Trophoblast cell (in vitro differentiated cells and primary cell): ENCODE measurements at regions not wholly inside any gene's neighbourhood (a gene's known extent, or its start where the extent isn't known, plus 50 kb on each side); places are given as distances from the start of the nearest gene placed in this dataset.

Experiments
- DNase-seq, 2 donors: peaks; one replicate each; pipeline ENCODE4 v3.0.0-alpha.2; 2016
- H2AFZ ChIP-seq: 2 replicates; pipeline ENCODE4 v1.6.1; 2013; ENCODE audit warnings: low read length, moderate library complexity, mild to moderate bottlenecking; ENCODE audit not compliant: insufficient read depth, poor library complexity
- H2AK5ac ChIP-seq: 2 replicates; pipeline ENCODE4 v1.6.1; 2013; ENCODE audit warnings: mild to moderate bottlenecking, low read length
- H2BK120ac ChIP-seq: 2 replicates; pipeline ENCODE4 v1.6.1; 2013; ENCODE audit warnings: low read length, mild to moderate bottlenecking, moderate library complexity; ENCODE audit not compliant: insufficient read depth, poor library complexity
- H2BK12ac ChIP-seq: 2 replicates; pipeline ENCODE4 v1.6.1; 2013; ENCODE audit warnings: mild to moderate bottlenecking, low read length, moderate library complexity
- H2BK5ac ChIP-seq: 2 replicates; pipeline ENCODE4 v1.6.1; 2013; ENCODE audit warnings: low read length, low read depth, moderate library complexity, mild to moderate bottlenecking; ENCODE audit not compliant: poor library complexity
- H3K14ac ChIP-seq: 2 replicates; pipeline ENCODE4 v1.6.1; 2013; ENCODE audit warnings: mild to moderate bottlenecking, low read length
- H3K18ac ChIP-seq: 2 replicates; pipeline ENCODE4 v1.6.1; 2013; ENCODE audit warnings: mild to moderate bottlenecking, low read length
- H3K23ac ChIP-seq: 2 replicates; pipeline ENCODE4 v1.6.1; 2013; ENCODE audit warnings: low read length
- H3K27ac ChIP-seq: 2 replicates; pipeline ENCODE4 v1.5.1; 2013; ENCODE audit warnings: low read depth, mild to moderate bottlenecking, inconsistent platforms, low read length, moderate library complexity
- H3K27me3 ChIP-seq: 2 replicates; pipeline ENCODE4 v1.6.1; 2013; ENCODE audit warnings: inconsistent platforms, mild to moderate bottlenecking, low read length, moderate library complexity; ENCODE audit not compliant: insufficient read depth
- H3K36me3 ChIP-seq, 2 experiments: 1 replicate in 1 of 2; 2 replicates in 1 of 2; pipeline ENCODE4 v1.6.1; 2013; ENCODE audit warnings: low read length in 2 of 2, mild to moderate bottlenecking in 2 of 2, moderate library complexity in 1 of 2; ENCODE audit not compliant: insufficient read depth in 2 of 2, control insufficient read depth in 1 of 2
- H3K4ac ChIP-seq: 2 replicates; pipeline ENCODE4 v1.6.1; 2013; ENCODE audit warnings: low read depth, mild to moderate bottlenecking, low read length, moderate library complexity
- H3K4me1 ChIP-seq, 2 experiments: 1 replicate in 1 of 2; 2 replicates in 1 of 2; pipeline ENCODE4 v1.6.1; 2013; ENCODE audit warnings: low read length in 2 of 2, mild to moderate bottlenecking in 2 of 2, moderate library complexity in 1 of 2; ENCODE audit not compliant: insufficient read depth in 2 of 2, control insufficient read depth in 1 of 2
- H3K4me2 ChIP-seq: 2 replicates; pipeline ENCODE4 v1.6.1; 2013; ENCODE audit warnings: inconsistent platforms, mild to moderate bottlenecking, low read length, moderate library complexity
- H3K4me3 ChIP-seq: 2 replicates; pipeline ENCODE4 v1.5.1; 2013; ENCODE audit warnings: mild to moderate bottlenecking, low read depth, low read length, inconsistent platforms
- H3K79me1 ChIP-seq: one replicate; pipeline ENCODE4 v1.6.1; 2013; ENCODE audit warnings: low read length
- H3K79me2 ChIP-seq: 2 replicates; pipeline ENCODE4 v1.6.1; 2013; ENCODE audit warnings: low read length, mild to moderate bottlenecking; ENCODE audit not compliant: control insufficient read depth, insufficient read depth, poor library complexity
- H3K9ac ChIP-seq: 2 replicates; pipeline ENCODE4 v1.6.1; 2013; ENCODE audit warnings: mild to moderate bottlenecking, low read length
- H3K9me3 ChIP-seq: 2 replicates; pipeline ENCODE4 v1.6.1; 2013; ENCODE audit warnings: low read depth, mild to moderate bottlenecking, control low read depth, inconsistent platforms, low read length; ENCODE audit not compliant: insufficient read depth
- H4K12ac ChIP-seq: 2 replicates; pipeline ENCODE4 v1.6.1; 2013; ENCODE audit warnings: low read depth, mild to moderate bottlenecking, low read length, moderate library complexity
- H4K8ac ChIP-seq: 2 replicates; pipeline ENCODE4 v1.6.1; 2013; ENCODE audit warnings: low read depth, mild to moderate bottlenecking, low read length, moderate library complexity
- H4K91ac ChIP-seq: one replicate; pipeline ENCODE4 v1.6.1; 2013; ENCODE audit warnings: low read depth, mild to moderate bottlenecking, low read length, moderate library complexity
- WGBS: extraction: QIAGEN DNeasy Blood & Tissue Kit; methylation state at CpG from one replicate; pipeline ENCODE4 v1.1.7; 2013; ENCODE audit warnings: missing lambda C conversion rate; ENCODE audit not compliant: insufficient read length, insufficient coverage; ENCODE audit errors: extremely low coverage; 5-methylcytosine and 5-hydroxymethylcytosine counted together

GRCh38 chr5:110027527-110028322 is 338.0 kb downstream of the MAN2A1 start:
- H3K4me2 ChIP-seq = no peak overlapping the region
- H3K27me3 ChIP-seq = no peaks in the 10 kb centered on the region
- H3K9ac ChIP-seq = no peak overlapping the region
- H4K8ac ChIP-seq = no peak overlapping the region
- H4K12ac ChIP-seq = no peak overlapping the region
- no peak overlapping the region for H2AFZ ChIP-seq
- no peaks in the 10 kb centered on the region for H3K4me1 ChIP-seq
- no peak overlapping the region for H2BK5ac ChIP-seq
- H3K27ac ChIP-seq = no peak overlapping the region
- no peaks in the 10 kb centered on the region for H3K79me2 ChIP-seq
- no peak overlapping the region for H3K23ac ChIP-seq
- WGBS = no CpG with 5 or more reads among the region's 1 CpG
- no peak overlapping the region for H3K18ac ChIP-seq
- no peak overlapping the region for H2BK12ac ChIP-seq
- H2AK5ac ChIP-seq = no peak overlapping the region
- no peak overlapping the region for H3K14ac ChIP-seq
- H2BK120ac ChIP-seq = no peak overlapping the region
- no peaks in the 10 kb centered on the region for H3K79me1 ChIP-seq
- no peaks in the 10 kb centered on the region for H3K36me3 ChIP-seq
- no peak overlapping the region for H3K4ac ChIP-seq
- no peak overlapping the region for H4K91ac ChIP-seq
- no peak overlapping the region for H3K4me3 ChIP-seq
- DNase-seq = no peak
- no peaks in the 10 kb centered on the region for H3K9me3 ChIP-seq

GRCh38 chr5:110031402-110032140 is 341.8 kb downstream of the MAN2A1 start:
- DNase-seq = no peak
- Histone ChIP-seq H4K12ac (no peak overlapping the region), H3K23ac (no peak overlapping the region), H3K79me2 (no peaks in the 10 kb centered on the region), H2BK12ac (no peak overlapping the region), H3K4me2 (no peak overlapping the region), H3K4me1 (no peaks in the 10 kb centered on the region), H3K36me3 (no peaks in the 10 kb centered on the region), H2AK5ac (no peak overlapping the region), H3K18ac (no peak overlapping the region), H4K91ac (no peak overlapping the region), H4K8ac (no peak overlapping the region), H2BK120ac (no peak overlapping the region), H3K9me3 (no peaks in the 10 kb centered on the region), H3K4ac (no peak overlapping the region), H3K14ac (no peak overlapping the region), H2BK5ac (no peak overlapping the region), H2AFZ (no peak overlapping the region), H3K27ac (no peak overlapping the region), H3K4me3 (no peak overlapping the region), H3K9ac (no peak overlapping the region), H3K27me3 (no peaks in the 10 kb centered on the region), H3K79me1 (no peaks in the 10 kb centered on the region)

GRCh38 chr5:110032376-110032775 is 342.6 kb downstream of the MAN2A1 start:
- Histone ChIP-seq H4K12ac (no peak overlapping the region), H3K9ac (no peak overlapping the region), H3K18ac (no peak overlapping the region), H3K14ac (no peak overlapping the region), H3K36me3 (no peaks in the 10 kb centered on the region), H3K4ac (no peak overlapping the region), H3K79me2 (no peaks in the 10 kb centered on the region), H3K4me3 (no peak overlapping the region), H3K79me1 (no peaks in the 10 kb centered on the region), H4K91ac (no peak overlapping the region), H3K9me3 (no peaks in the 10 kb centered on the region), H4K8ac (no peak overlapping the region), H2BK5ac (no peak overlapping the region), H2AK5ac (no peak overlapping the region), H3K27me3 (no peaks in the 10 kb centered on the region), H3K23ac (no peak overlapping the region), H3K4me1 (no peaks in the 10 kb centered on the region), H2BK120ac (no peak overlapping the region), H3K27ac (no peak overlapping the region), H2AFZ (no peak overlapping the region), H2BK12ac (no peak overlapping the region), H3K4me2 (no peak overlapping the region)
- no CpG with 5 or more reads among the region's 2 CpGs for WGBS
- no peak for DNase-seq

- no peak overlapping the region for H2BK120ac ChIP-seq
- no peaks in the 10 kb centered on the region for H3K79me1 ChIP-seq
- no CpG with 5 or more reads among the region's 5 CpGs for WGBS
- no peak overlapping the region for H2AFZ ChIP-seq
- H4K12ac ChIP-seq = no peak overlapping the region
- H2BK5ac ChIP-seq = no peak overlapping the region
- no peak overlapping the region for H3K27ac ChIP-seq
- H3K4ac ChIP-seq = no peak overlapping the region
- no peak for DNase-seq
- no peaks in the 10 kb centered on the region for H3K4me1 ChIP-seq
- no peak overlapping the region for H3K9ac ChIP-seq
- no peak overlapping the region for H2AK5ac ChIP-seq
- no peak overlapping the region for H3K4me3 ChIP-seq
- H3K23ac ChIP-seq = no peak overlapping the region
- H3K27me3 ChIP-seq = no peaks in the 10 kb centered on the region
- H3K9me3 ChIP-seq = no peaks in the 10 kb centered on the region
- H3K14ac ChIP-seq = no peak overlapping the region
- H4K8ac ChIP-seq = no peak overlapping the region
- H2BK12ac ChIP-seq = no peak overlapping the region
- no peak overlapping the region for H4K91ac ChIP-seq
- H3K4me2 ChIP-seq = no peak overlapping the region
- no peak overlapping the region for H3K18ac ChIP-seq
- no peaks in the 10 kb centered on the region for H3K36me3 ChIP-seq
- H3K79me2 ChIP-seq = no peaks in the 10 kb centered on the region
Observed at GRCh38 chr5:110034056-110034600, 344.4 kb downstream of the MAN2A1 start.
